ENCODE measurements at regions not wholly inside any gene's neighbourhood (a gene's known extent, or its start where the extent isn't known, plus 50 kb on each side); places are given as distances from the start of the nearest gene placed in this dataset.

- in situ Hi-C loops (cut with HindIII; ENCODE audit: low pct_unique_long_range_greater_than_20kb, low sequenced_read_pairs): no loop called here
- TF ChIP-seq JUND (IDR thresholded peaks at IDR 0.05; ENCODE audit: low read depth): no peak
- DNase-seq (ENCODE audit: low read depth in 1 of 2, low spot score in 1 of 2): no peak
Measured at GRCh38 chr11:98107736-98108135, 913.0 kb upstream of the CNTN5 start.

- TF ChIP-seq JUND (IDR thresholded peaks at IDR 0.05; ENCODE audit: low read depth): no peak
Measured at GRCh38 chr11:98110030-98110429, 910.7 kb upstream of the CNTN5 start.

GRCh38 chr11:98115873-98116272 lies 904.9 kb upstream of the CNTN5 start:
- TF ChIP-seq JUND (IDR thresholded peaks at IDR 0.05; ENCODE audit: low read depth): no peak
- DNase-seq (ENCODE audit: low read depth in 1 of 2, low spot score in 1 of 2): no peak
- in situ Hi-C loops (cut with HindIII; ENCODE audit: low pct_unique_long_range_greater_than_20kb, low sequenced_read_pairs): no loop called here

More at GRCh38 chr11:98110030-98110429, 910.7 kb upstream of the CNTN5 start:
- no peak for DNase-seq (ENCODE audit: low read depth in 1 of 2, low spot score in 1 of 2)
- in situ Hi-C loops (cut with HindIII; ENCODE audit: low pct_unique_long_range_greater_than_20kb, low sequenced_read_pairs): no loop called here

GRCh38 chr11:98130117-98130625 lies 890.6 kb upstream of the CNTN5 start:
- in situ Hi-C loops (cut with HindIII; ENCODE audit: low pct_unique_long_range_greater_than_20kb, low sequenced_read_pairs): no loop called here

DNA sequence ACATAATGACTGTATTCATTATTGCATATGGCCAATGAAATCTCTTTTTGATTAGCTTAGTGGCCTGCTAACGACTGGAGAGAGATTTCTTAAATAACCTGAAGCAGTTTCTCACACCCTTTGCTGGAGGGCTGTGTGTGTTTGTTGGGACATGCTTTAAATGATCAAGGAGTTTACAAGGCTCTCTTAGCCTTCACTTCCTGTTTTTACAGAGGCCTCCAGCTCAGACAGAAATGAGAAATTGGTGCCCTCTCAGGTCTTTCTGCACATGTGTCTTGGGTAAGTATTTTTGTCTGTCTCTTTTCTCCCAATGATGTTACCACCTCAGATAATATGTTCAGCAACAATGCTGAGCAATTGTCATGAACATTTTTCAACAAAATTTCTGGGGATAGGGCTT lies 884.4 kb upstream of the CNTN5 start:
- DNase-seq (ENCODE audit: low read depth in 1 of 2, low spot score in 1 of 2): no peak
- in situ Hi-C loops (cut with HindIII; ENCODE audit: low pct_unique_long_range_greater_than_20kb, low sequenced_read_pairs): no loop called here

More at GRCh38 chr11:98130117-98130625, 890.6 kb upstream of the CNTN5 start:
- no peak for DNase-seq (ENCODE audit: low read depth in 1 of 2, low spot score in 1 of 2)
- no peak for TF ChIP-seq JUND (IDR thresholded peaks at IDR 0.05; ENCODE audit: low read depth)

DNA sequence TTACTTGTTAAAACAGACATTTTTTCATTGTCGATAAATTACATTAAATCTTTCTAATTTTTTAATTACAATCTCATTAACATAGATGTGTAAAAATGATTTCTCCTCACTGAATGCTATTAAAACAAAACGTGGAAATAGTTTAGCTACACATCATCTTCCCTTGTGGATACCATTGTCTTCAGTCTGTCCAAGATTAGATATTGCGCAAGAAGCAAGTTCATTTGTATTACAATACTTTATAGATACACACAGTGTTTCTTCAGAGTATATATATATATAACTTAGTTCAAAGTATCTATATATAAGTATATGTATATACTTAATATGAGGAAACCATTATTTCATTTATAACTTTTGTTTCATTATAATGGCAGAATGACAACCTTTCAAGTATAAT lies 883.3 kb upstream of the CNTN5 start:
- in situ Hi-C loops (cut with HindIII; ENCODE audit: low pct_unique_long_range_greater_than_20kb, low sequenced_read_pairs): no loop called here
- no peak for TF ChIP-seq JUND (IDR thresholded peaks at IDR 0.05; ENCODE audit: low read depth)
- no peak for DNase-seq (ENCODE audit: low read depth in 1 of 2, low spot score in 1 of 2)

More for the DNA sequence above, 884.4 kb upstream of the CNTN5 start:
- no peak for TF ChIP-seq JUND (IDR thresholded peaks at IDR 0.05; ENCODE audit: low read depth)

DNA sequence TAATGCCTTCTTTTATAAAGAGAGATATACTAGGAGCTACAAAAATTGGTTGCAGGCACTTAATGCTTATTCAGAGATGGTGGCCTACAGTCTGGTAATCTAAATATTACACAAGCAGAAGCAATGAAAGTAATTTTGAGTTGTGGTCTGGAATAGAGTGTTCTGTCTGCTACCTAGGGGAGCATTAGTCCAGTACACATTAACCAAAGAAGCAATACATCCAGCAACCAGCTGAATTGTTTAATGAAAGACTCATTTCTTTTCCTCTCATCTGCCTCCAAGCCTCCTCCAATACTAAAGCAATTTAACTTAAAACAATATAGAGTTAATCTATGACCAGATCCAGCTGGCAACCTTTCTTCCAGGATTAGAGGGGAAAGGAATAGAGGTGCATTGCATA lies 877.1 kb upstream of the CNTN5 start:
- no peak for DNase-seq (ENCODE audit: low read depth in 1 of 2, low spot score in 1 of 2)
- in situ Hi-C loops (cut with HindIII; ENCODE audit: low pct_unique_long_range_greater_than_20kb, low sequenced_read_pairs): no loop called here
- TF ChIP-seq JUND (IDR thresholded peaks at IDR 0.05; ENCODE audit: low read depth): no peak

GRCh38 chr11:98153752-98154151 lies 867.0 kb upstream of the CNTN5 start:
- DNase-seq (ENCODE audit: low read depth in 1 of 2, low spot score in 1 of 2): no peak
- TF ChIP-seq JUND (IDR thresholded peaks at IDR 0.05; ENCODE audit: low read depth): no peak
- in situ Hi-C loops (cut with HindIII; ENCODE audit: low pct_unique_long_range_greater_than_20kb, low sequenced_read_pairs): no loop called here

DNA sequence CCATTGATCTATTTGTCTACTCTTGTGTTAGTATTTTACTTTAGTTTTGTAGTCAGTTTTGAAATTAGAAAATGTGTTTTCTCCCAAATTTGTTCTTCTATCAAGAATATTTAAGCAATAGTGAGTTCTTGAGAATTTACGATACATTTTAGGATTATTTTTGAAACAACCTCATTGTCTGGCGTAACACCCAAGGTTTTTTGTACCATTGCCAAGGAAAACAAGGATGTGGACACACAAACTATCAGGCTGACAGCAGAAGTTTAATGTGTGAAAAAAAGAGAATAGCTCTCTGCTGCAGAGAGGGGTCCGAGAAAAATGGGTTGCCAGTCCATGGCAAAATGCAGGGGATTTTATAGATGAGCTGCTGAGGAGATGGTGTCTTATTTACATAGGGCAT lies 865.1 kb upstream of the CNTN5 start:
- no peak for DNase-seq (ENCODE audit: low read depth in 1 of 2, low spot score in 1 of 2)
- in situ Hi-C loops (cut with HindIII; ENCODE audit: low pct_unique_long_range_greater_than_20kb, low sequenced_read_pairs): no loop called here
- no peak for TF ChIP-seq JUND (IDR thresholded peaks at IDR 0.05; ENCODE audit: low read depth)

DNA sequence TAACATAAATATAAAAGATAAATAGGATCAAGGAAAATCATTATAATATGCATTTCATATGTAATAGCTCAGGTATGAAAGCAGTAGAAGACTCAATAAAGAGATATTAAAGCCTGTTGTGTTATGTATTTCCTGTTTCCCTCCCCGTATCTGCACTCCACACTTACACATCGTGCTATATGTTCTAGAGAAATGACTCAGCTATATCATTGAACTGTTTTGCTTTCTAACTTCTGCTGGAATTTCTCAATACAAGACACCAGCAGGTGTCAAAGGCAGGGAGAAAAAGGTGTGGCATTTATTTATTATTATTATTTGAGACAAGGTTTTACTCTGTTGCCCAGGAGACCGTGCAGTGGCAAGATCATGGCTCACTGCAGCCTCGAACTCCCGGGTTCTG lies 842.8 kb upstream of the CNTN5 start:
- TF ChIP-seq JUND (IDR thresholded peaks at IDR 0.05; ENCODE audit: low read depth): no peak
- no peak for DNase-seq (ENCODE audit: low read depth in 1 of 2, low spot score in 1 of 2)
- in situ Hi-C loops (cut with HindIII; ENCODE audit: low pct_unique_long_range_greater_than_20kb, low sequenced_read_pairs): no loop called here

DNA sequence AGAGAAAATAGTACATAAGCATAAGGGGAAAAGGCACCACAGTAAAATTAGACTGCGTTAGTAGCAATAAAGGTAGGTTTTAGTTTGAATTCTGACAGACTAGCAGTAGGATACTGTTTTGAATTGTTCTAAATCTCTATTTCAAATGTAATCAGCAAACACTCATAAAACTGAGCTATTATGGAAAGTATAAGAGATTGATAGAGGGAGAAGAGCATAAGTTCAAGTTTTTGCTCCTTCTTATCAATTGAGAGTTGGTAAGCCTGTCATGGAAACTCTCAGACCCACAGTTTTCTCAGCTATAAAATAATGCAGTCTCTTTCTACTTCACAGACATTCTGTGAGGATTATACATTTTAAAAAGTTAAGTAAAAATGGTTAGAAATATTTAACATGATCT lies 840.2 kb upstream of the CNTN5 start:
- TF ChIP-seq JUND (IDR thresholded peaks at IDR 0.05; ENCODE audit: low read depth): no peak
- DNase-seq (ENCODE audit: low read depth in 1 of 2, low spot score in 1 of 2): no peak
- in situ Hi-C loops (cut with HindIII; ENCODE audit: low pct_unique_long_range_greater_than_20kb, low sequenced_read_pairs): no loop called here

- in situ Hi-C loops (cut with HindIII; ENCODE audit: low pct_unique_long_range_greater_than_20kb, low sequenced_read_pairs): no loop called here
- no peak for TF ChIP-seq JUND (IDR thresholded peaks at IDR 0.05; ENCODE audit: low read depth)
- no peak for DNase-seq (ENCODE audit: low read depth in 1 of 2, low spot score in 1 of 2)
Measured at GRCh38 chr11:98180921-98181320, 839.8 kb upstream of the CNTN5 start.

- TF ChIP-seq JUND (IDR thresholded peaks at IDR 0.05; ENCODE audit: low read depth): no peak
- no peak for DNase-seq (ENCODE audit: low read depth in 1 of 2, low spot score in 1 of 2)
- in situ Hi-C loops (cut with HindIII; ENCODE audit: low pct_unique_long_range_greater_than_20kb, low sequenced_read_pairs): no loop called here
Measured at GRCh38 chr11:98183034-98183433, 837.7 kb upstream of the CNTN5 start.

GRCh38 chr11:98185245-98185644 lies 835.5 kb upstream of the CNTN5 start:
- in situ Hi-C loops (cut with HindIII; ENCODE audit: low pct_unique_long_range_greater_than_20kb, low sequenced_read_pairs): no loop called here
- DNase-seq (ENCODE audit: low read depth in 1 of 2, low spot score in 1 of 2): no peak
- TF ChIP-seq JUND (IDR thresholded peaks at IDR 0.05; ENCODE audit: low read depth): no peak

Measured in T47D (cell line).